GM18907 (cell line): ENCODE measurements at regions not wholly inside any gene's neighbourhood (a gene's known extent, or its start where the extent isn't known, plus 50 kb on each side); places are given as distances from the start of the nearest gene placed in this dataset.
A peak's percentile ranks its signal among the peaks of the same experiment; 100 is the strongest.

ENCODE experiments used
- ATAC-seq: cut with Tn5 transposase; IDR thresholded peaks from one replicate; pipeline ENCODE4 v1.9.1; 2021; ENCODE audit warnings: mild to moderate bottlenecking, moderate library complexity; ENCODE audit not compliant: unreplicated experiment

DNA sequence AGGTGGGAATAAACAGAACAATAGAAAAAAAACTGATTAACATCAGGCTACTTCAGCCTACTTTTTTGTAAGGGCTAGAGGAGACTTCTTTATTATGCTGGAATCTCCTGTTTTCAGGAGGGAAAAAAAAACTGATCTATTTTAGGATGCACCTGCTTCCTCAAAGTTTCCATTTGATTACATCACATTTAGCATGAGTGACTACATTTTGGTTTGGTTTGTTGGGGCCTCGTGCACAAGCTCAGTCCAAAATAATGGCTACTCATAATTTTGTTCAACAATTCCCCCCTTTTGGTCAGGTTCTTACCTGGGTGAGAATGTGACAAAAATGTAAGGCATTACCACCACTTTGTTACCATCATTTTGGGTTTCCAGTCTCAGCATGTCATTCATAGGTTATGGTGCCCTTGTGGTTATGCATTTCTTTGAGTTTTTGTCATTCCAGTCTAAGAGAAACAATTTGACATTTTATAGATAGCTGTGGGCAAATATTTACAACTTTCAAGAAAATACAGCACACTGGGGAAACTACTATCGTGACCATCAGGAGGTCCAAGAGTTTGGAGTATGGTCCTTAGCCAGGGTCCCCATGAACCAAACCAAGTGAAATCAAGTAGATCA is 93.6 kb upstream of the ATP11B start:
- no peak for ATAC-seq

DNA sequence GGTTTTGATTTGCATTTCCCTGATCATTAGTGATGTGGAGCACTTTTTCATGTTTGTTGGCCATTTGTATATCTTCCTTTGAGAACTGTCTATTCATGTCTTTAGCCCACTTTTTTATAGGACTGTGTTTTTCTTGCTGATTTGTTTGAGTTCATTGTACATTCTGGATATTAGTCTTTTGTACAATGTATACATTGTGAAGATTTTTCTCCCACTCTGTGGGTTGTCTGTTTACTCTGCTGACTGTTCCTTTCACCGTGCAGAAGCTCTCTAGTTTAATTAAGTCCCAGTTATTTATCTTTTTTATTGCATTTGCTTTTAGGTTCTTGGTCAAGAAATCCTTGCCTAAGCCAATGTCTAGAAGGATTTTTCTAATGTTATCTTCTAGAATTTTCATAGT is 91.1 kb upstream of the ATP11B start:
- no peak for ATAC-seq

GRCh38 chr3:182703233-182703632 is 90.1 kb upstream of the ATP11B start:
- no peak for ATAC-seq

DNA sequence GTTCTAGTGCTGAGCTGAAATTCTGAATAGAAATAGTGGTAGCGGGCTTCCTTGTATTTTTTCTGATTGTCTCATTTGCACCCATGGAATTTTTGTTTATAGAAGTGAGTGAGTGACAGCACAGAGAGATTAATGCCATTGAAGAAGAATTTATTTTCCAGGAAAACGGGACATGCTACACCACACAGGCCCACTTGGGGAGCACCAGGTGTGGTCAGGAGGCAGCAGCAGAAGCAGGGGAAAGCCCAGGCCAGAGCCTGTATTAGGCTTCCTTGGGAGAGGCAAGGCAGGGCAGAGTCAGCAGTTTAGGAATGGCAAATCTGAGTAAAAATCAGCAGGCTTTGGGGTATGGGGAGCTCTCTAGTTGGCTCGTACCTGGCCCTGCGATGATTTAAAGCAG is 88.4 kb upstream of the ATP11B start:
- ATAC-seq, result no peak

DNA sequence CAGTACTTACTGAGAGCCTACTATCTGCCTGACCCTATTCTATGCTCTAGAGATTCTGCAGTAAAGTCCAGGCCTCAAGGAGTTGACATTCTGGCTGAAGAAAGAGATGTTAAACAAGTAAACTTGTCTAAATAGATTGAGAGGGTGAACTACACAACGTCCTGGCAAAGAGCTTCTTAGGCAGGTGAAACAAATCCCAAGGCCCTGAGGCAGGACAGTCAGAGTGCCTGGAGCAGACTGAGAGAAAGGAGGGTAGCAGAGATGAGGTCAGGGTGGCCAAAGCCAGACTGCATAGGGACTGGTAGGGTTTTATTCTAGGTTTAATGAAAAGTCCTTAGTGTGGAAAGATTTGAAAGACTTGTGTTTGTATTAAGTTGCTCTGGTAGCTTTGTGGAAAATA is 84.5 kb upstream of the ATP11B start:
- no peak for ATAC-seq

DNA sequence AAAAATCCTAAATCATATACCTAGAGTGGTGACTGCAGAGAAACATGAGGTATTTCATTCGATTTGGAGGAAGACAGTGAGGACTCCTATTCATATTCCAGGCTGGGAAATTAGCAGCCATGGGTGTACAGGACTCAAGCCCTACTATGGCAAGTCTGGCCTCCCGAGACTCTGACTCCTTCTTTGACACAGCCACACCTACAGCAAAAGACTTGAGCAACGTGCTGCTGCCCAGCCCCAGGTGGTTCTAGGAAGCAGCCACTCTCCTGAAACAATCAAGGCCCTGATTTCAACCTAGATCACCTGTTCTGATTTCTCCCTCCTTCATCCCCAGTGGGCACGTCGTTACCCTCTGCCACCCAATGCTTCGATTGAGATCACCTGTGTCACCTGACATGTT is 84.0 kb upstream of the ATP11B start:
- ATAC-seq, result no peak

- peak; percentile 49 for ATAC-seq
These were observed 82.6 kb upstream of the ATP11B start for GRCh38 chr3:182710557-182711157.

GRCh38 chr3:182711261-182711683 is 82.0 kb upstream of the ATP11B start:
- ATAC-seq, result no peak

DNA sequence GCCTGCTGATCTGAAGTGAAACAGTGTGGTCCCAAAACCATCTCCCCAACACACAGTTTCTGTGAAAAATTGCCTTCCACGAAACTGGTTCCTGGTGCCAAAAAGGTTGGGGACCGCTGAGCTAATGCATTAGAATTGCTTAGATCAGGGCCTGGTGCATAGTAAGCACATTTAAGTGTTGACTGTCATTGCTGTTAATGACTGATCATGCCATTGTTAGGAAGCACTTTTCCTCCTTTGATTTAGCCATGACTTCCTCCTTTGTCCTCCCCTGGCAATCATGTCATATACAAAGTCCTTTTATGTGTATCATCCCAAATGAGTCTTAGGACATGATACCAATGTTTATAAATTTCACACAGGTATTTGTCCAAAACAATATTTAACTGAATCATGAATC is 81.5 kb upstream of the ATP11B start:
- ATAC-seq, result no peak

- ATAC-seq, result no peak
These were observed 80.2 kb upstream of the ATP11B start for GRCh38 chr3:182713111-182713510.

DNA sequence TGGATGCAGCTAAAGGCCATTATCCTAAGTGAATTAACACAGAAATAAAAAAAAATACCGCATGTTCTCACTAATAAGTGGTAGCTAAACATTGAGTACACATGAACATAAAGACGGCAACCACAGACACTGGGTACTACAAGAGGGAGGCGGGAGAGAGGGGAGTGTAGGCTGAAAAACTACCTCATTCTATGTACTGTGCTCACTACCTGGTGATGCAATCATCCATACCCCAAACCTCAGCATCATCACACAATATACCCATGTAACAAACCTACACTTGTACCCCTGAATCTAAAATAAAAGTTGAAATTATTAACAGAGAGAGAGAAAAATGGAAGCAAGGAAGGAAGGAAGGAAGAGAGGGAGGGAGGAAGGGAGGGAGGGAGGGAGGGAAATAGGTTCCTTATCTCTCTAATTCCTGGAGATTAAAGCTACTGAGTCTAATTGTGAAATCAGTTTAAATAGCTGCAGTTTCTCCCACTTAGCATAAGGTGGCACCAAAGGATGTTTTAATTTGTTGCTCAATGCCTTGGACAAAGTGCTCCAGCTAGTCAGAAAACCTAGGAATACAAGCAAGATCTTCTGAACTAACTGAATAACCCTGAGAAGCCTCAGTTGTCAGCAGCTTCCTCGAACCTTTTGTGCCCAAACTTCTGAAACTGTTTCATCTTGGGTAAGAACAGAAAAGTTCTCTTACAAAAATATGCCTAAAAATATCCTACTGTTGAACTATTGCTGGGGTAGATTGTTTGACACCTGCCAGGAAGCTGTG is 79.4 kb upstream of the ATP11B start:
- peak; percentile 53 for ATAC-seq

DNA sequence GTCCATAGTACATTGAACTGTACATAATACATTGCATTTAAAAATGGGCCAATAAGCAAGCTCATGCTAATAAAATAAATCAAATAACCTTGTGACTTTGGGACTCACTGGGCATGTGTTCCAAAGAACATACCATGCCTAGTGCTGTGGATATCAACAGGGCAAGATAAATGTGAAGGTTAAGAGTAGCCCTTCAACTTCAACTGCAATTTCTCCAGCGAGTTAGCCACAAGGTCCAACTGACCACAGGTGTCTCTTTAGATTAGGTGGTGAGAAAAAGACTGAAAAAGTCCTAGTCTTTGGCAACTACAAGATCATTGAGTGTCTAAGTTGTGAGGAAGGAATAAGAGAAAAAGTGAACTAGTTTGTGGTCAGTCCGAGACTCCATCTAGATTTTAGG is 78.3 kb upstream of the ATP11B start:
- ATAC-seq, result no peak

DNA sequence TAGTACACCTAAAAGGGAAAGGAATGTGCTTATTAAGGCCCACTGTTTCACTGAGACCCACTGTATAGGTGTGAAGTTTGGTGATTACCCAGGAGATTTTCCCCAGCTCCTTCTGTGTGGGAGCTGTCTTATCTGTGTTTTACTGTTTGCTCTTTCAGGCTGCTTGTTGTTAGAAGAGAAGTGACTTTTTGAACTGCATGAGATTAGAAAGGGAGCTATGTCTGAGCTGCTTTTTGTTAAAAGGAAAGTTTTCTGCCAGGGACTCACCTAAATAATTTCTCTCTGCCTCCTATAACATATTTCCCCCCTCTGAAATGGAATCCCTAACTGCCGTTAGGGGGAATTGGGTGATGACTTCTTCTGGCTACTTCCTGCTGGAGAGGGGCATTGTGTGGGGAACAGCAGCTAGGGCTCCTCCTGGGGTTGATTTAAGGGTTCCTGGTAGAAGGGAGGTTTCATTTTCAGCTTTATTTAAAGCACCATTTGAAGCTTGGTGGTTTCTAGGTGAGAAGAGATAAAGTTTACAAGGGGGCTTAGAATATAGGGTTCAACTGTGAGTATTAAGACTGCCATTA is 77.1 kb upstream of the ATP11B start:
- peak; percentile 52 for ATAC-seq

- ATAC-seq, result peak; percentile 89
These were observed 76.1 kb upstream of the ATP11B start for GRCh38 chr3:182717216-182717615.

GRCh38 chr3:182722907-182723306 is 70.4 kb upstream of the ATP11B start:
- ATAC-seq, result no peak

DNA sequence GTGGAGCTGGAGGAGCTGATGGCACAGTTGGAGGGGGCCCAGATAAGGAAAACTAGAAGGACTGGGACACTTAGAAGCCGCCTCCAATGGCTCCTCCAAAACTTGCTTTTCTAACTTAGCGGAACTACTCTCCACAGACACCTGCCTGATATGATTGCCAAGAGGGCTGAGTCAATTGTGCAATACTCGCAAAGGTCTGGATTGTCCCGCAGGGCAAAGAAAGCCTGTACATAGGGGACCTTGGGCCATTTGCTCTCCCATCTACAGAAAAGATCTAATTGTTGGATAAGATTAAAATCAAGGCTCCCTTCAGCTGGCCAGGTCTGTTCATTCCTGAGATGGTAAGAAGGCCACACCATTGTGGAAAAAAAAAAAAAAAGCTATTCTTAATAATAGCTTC is 69.7 kb upstream of the ATP11B start:
- no peak for ATAC-seq

- ATAC-seq, result no peak
These were observed 67.7 kb upstream of the ATP11B start for GRCh38 chr3:182725372-182726251.

DNA sequence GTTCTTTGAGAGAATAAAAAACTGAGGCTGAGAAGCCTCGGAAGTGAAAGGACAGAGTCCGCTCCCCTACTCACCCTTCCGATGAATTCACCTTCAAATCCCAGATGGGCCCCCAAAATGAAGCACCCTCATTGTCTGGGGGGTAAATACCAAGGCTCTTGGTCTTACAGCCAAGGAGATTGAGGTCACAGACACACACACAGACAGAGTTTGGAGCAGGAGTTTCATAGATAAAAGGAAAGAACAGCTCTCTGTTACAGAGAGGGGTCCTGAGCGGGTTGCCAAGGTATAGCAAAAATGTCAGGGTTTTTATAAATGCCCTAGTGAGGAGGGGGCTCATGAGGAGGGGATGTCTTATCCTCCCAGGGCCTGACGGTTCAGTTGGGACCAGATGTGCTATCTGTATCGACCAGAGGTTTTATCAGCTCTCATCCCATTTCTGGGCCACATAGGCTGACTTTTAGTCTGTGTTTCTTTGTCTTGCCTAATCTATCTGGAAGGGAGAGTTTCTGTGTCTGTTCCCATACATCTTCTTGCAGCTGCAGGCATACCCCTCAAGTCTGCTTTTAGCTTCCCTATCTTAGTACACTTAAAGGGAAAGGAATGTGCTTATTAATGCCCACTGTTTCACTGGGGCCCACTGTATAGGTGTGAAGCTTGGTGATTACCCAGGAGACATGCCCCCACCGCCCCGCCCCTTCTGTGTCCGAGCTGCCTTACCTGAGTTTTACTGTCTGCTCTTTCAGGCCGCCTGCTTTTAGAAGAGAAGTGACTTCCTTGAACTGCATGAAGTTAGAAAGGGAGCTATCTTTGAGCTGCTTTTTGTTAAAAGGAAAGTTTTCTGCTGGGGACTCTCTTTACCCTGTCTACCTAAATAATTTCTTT is 66.8 kb upstream of the ATP11B start:
- ATAC-seq, result no peak

DNA sequence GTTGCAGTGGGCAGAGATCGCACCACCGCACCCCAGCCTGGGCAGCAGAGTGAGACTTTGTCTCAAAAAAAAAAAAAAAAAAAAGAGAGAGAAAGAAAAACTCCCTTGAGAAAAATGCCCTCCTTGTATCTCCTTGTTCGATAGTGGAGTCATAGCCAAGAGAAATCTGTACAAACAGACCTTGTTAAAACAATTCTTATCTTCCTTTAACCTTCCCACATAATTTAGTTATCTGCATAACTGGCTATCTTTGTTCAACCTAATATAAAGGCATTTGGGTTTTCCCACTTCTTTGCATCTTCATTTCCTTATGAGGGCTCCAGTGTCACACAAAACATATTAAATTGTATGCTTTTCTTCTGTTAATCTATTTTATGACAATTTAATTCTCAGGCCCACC is 65.1 kb upstream of the ATP11B start:
- no peak for ATAC-seq
